Gastroesophageal sphincter (tissue), 4 donors: ENCODE measurements at regions not wholly inside any gene's neighbourhood (a gene's known extent, or its start where the extent isn't known, plus 50 kb on each side); places are given as distances from the start of the nearest gene placed in this dataset.

Experiments
- ATAC-seq: fragments of 150-250 bp; one replicate; pipeline ENCODE4 v1.9.1; 2016; ENCODE audit warnings: mild to moderate bottlenecking, moderate library complexity
- H3K27ac ChIP-seq, 4 donors: fragments of 200-600 bp; sonication (generic) in 3 of 4; 1 replicate in 3 of 4; 2 replicates in 1 of 4; pipeline ENCODE4 v1.5.1; 2016 to 2019
- H3K27me3 ChIP-seq: fragments of 200-600 bp; sonication (generic); one replicate; pipeline ENCODE4 v1.5.1; 2019
- H3K36me3 ChIP-seq, 2 donors: fragments of 200-600 bp; sonication (generic); one replicate each; pipeline ENCODE4 v1.5.1; 2019; ENCODE audit warnings: control low read depth in 1 of 2
- H3K4me1 ChIP-seq, 3 donors: fragments of 200-600 bp; sonication (generic); 1 replicate in 2 of 3; 2 replicates in 1 of 3; pipeline ENCODE4 v1.5.1; 2016 to 2019; ENCODE audit warnings: control low read depth in 2 of 3
- H3K4me3 ChIP-seq, 2 donors: fragments of 200-600 bp; sonication (generic); one replicate each; pipeline ENCODE4 v1.5.1; 2019; ENCODE audit warnings: mild to moderate bottlenecking in 1 of 2, moderate library complexity in 1 of 2
- H3K9me3 ChIP-seq, 3 donors: fragments of 200-600 bp; sonication (generic); one replicate each; pipeline ENCODE4 v1.5.1; 2017 to 2019; ENCODE audit warnings: control low read depth in 2 of 3
- CTCF ChIP-seq, 4 experiments: fragments of 200-600 bp in 2 of 4; fragments of 450-650 bp in 2 of 4; sonication (generic) in 1 of 4; IDR thresholded peaks; one replicate each; pipeline ENCODE4 v1.5.1; 2017 to 2019; ENCODE audit warnings: antibody characterized with exemption in 4 of 4, mild to moderate bottlenecking in 2 of 4, moderate library complexity in 2 of 4
- EP300 ChIP-seq: sonication (generic); formaldehyde crosslinking; IDR thresholded peaks from one replicate; pipeline ENCODE4 v1.6.1; 2017; ENCODE audit warnings: antibody characterized with exemption, mild to moderate bottlenecking
- POLR2A ChIP-seq, 2 donors: fragments of 450-650 bp; IDR thresholded peaks; one replicate each; pipeline ENCODE4 v1.6.1; 2017; ENCODE audit warnings: antibody characterized with exemption in 2 of 2, mild to moderate bottlenecking in 2 of 2, moderate library complexity in 1 of 2
- POLR2AphosphoS5 ChIP-seq: sonication (generic); formaldehyde crosslinking; IDR thresholded peaks from one replicate; pipeline ENCODE4 v1.6.1; 2017; ENCODE audit warnings: antibody characterized with exemption
- WGBS, 2 donors: methylation state at CpG; one replicate each; pipeline ENCODE4 v1.1.5; 2018; ENCODE audit warnings: low coverage in 1 of 2; 5-methylcytosine and 5-hydroxymethylcytosine counted together

DNA sequence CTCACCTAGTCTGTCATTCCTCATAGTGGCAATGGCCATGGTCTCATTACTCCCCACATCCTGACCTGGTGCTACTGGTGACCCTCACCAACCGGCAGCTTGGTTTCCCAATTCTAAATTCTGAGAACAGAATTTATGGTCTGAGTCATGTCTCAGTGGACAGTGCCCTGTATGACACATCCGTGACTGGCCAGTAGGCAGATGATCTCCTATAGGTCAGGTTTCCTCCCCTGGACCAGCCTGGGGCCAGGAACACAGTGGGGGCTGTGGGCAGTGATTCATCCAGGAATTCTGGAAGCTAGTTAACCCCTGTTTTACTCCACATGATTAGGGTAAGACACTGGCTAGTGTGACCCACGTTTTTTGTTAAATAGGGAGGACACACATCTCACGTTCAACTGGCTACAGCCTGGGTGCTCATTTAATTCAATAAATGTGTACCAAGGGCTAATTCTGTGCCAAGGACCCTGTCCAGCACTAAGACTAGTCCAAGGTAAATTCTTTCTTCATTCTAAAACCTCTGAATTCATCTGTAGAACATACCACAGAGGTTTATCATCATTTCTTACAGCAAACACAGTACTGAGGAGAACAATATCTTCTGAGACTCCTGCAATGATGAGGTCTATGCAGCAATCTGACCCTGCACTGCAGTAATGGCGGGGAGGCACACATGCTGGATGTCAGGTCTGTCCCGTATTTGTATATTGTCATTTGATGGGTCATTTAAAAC, 249.6 kb upstream of the TBX3 start:
- Histone ChIP-seq H3K4me1 (no peaks in the 10 kb centered on the region), H3K27ac (no peak overlapping the region), H3K36me3 (no peaks in the 10 kb centered on the region), H3K27me3 (no peaks in the 10 kb centered on the region), H3K9me3 (peaks cover 0 to 17% (median 0%) of the 10 kb centered on the region in 3 donors), H3K4me3 (no peak overlapping the region)
- no peak for ATAC-seq
- no peak for TF ChIP-seq POLR2A (IDR thresholded peaks at IDR 0.05)
- no peak for TF ChIP-seq POLR2AphosphoS5
- no peak for TF ChIP-seq CTCF (IDR thresholded peaks at IDR 0.05)
- TF ChIP-seq EP300, result no peak
- 65 to 82% methylated on average over 4 to 5 of the region's 6 CpGs for WGBS, 2 donors

DNA sequence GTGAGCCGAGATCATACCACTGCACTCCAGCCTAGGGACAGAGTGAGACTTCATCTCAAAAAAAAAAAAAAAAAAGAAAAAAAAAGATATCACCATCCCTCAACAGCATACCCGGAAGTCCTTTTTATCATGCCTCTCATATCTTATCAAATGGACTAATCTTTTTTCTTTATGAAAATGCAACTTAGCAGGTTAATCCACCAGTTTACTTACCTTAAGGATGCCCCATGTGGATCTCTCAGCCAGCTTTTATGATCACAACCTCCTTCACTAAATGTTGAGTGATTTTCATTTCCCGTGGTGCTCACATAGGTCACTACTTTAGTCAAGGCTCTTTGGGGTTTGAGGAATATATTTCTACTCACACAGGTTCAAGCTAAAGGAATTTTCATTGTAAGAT, 248.8 kb upstream of the TBX3 start:
- Histone ChIP-seq H3K36me3 (no peaks in the 10 kb centered on the region), H3K27me3 (no peaks in the 10 kb centered on the region), H3K27ac (no peak overlapping the region), H3K4me1 (no peaks in the 10 kb centered on the region), H3K4me3 (no peak overlapping the region), H3K9me3 (peaks cover 0 to 17% (median 0%) of the 10 kb centered on the region in 3 donors)
- WGBS, 2 donors, result 89 to 100% methylated on average over 3 of the region's 3 CpGs
- no peak for ATAC-seq
- TF ChIP-seq CTCF (IDR thresholded peaks at IDR 0.05), result no peak
- no peak for TF ChIP-seq EP300
- no peak for TF ChIP-seq POLR2A (IDR thresholded peaks at IDR 0.05)
- TF ChIP-seq POLR2AphosphoS5, result no peak

DNA sequence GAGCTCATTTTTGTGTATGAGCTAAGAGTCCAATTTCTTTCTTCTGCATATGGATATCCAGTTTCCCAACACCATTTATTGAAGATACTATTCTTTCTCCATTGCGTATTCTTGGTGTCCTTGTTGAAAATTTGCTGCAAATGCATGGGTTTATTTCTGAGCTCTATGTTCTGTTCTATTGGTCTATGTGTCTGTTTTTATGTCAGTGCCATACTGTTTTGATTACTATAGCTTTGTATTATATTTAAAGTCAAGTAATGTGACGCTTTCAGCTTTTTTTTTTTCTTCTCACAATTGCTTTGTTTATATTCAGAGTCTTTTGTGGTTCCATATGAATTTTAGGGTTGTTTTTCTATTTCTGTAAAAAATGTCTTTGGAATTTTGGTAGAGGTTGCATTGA, 247.1 kb upstream of the TBX3 start:
- Histone ChIP-seq H3K4me1 (no peaks in the 10 kb centered on the region), H3K4me3 (no peak overlapping the region), H3K27ac (no peak overlapping the region), H3K27me3 (no peaks in the 10 kb centered on the region), H3K9me3 (peaks cover 0 to 17% (median 0%) of the 10 kb centered on the region in 3 donors), H3K36me3 (no peaks in the 10 kb centered on the region)
- TF ChIP-seq CTCF (IDR thresholded peaks at IDR 0.05) (no peak), POLR2A (IDR thresholded peaks at IDR 0.05) (no peak), POLR2AphosphoS5 (no peak), EP300 (no peak)
- ATAC-seq, result no peak
- WGBS, 2 donors, result 93 to 98% methylated on average over 2 of the region's 2 CpGs

DNA sequence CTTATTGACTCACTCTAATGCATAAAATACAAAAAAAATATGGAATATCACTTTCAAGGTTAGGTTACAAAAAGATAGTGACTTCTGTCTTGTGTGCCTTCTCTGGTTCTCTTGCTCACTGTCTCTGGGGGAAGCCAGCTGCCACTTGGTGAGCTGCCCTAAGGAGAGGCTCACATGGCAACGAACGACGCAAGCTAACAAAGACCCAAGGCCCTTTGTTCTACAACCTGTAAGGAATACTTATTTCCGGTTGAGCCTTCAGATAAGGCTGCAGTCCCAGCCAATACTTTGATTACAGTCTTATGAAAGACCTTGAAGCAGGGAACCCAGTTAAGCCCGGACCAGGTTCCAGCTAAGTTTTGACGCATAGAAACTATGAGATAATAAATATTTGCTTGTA, 242.4 kb upstream of the TBX3 start:
- no peak for TF ChIP-seq POLR2AphosphoS5
- TF ChIP-seq POLR2A (IDR thresholded peaks at IDR 0.05), result no peak
- no peak for TF ChIP-seq CTCF (IDR thresholded peaks at IDR 0.05)
- no peak for TF ChIP-seq EP300
- H3K27me3 ChIP-seq, result no peaks in the 10 kb centered on the region
- no peaks in the 10 kb centered on the region for H3K36me3 ChIP-seq
- ATAC-seq, result no peak
- H3K27ac ChIP-seq, result no peak overlapping the region
- no peaks in the 10 kb centered on the region for H3K4me1 ChIP-seq
- WGBS, 2 donors, result 90 to 92% methylated on average over 2 to 6 of the region's 6 CpGs
- H3K4me3 ChIP-seq, result no peak overlapping the region
- H3K9me3 ChIP-seq, result peaks cover 0 to 18% (median 0%) of the 10 kb centered on the region in 3 donors

DNA sequence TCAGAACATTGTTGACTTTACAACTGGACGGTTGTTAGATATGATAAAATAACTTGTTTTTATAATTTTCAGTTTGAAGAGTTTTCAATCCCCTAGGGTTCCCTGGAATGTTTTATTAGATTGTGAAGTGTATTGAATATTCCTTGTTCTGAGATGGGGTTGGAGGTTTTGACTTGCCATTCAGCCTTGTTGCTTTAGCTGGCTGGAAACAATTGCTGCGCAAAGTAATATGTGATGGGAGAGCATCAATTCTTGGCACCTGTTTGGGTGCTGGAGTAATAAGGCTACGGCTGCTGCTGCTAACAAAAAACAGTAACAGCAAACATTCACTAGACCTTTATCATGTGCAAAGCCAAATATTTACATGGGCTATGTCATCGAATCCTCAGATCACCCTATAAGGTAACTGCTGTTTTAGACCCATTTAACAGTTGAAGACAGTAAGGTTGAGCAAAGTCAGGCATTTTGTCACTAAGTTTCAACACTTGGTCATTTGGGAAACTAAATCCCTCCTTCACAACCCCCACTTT, 241.0 kb upstream of the TBX3 start:
- Histone ChIP-seq H3K4me3 (no peak overlapping the region), H3K4me1 (no peaks in the 10 kb centered on the region), H3K36me3 (no peaks in the 10 kb centered on the region), H3K27me3 (no peaks in the 10 kb centered on the region), H3K9me3 (peaks cover 0 to 8% (median 0%) of the 10 kb centered on the region in 3 donors), H3K27ac (no peak overlapping the region)
- WGBS, 2 donors, result 67 to 76% methylated on average over 2 to 4 of the region's 4 CpGs
- TF ChIP-seq POLR2A (IDR thresholded peaks at IDR 0.05) (no peak), POLR2AphosphoS5 (no peak), CTCF (IDR thresholded peaks at IDR 0.05) (no peak), EP300 (no peak)
- no peak for ATAC-seq
